ENCODE measurements at regions not wholly inside any gene's neighbourhood (a gene's known extent, or its start where the extent isn't known, plus 50 kb on each side); places are given as distances from the start of the nearest gene placed in this dataset.

- TF ChIP-seq POU2F2 (IDR thresholded peaks at IDR 0.05; ENCODE audit: low read depth, low read length), result no peak
- no peak for TF ChIP-seq TAF1 (IDR thresholded peaks at IDR 0.05; ENCODE audit: low read depth, low read length)
- no peak for TF ChIP-seq SPI1 (IDR thresholded peaks at IDR 0.05; ENCODE audit: low read depth, low read length)
- no peak for TF ChIP-seq POLR2A (IDR thresholded peaks at IDR 0.05; ENCODE audit: low read depth, low read length)
- TF ChIP-seq PAX5 (IDR thresholded peaks at IDR 0.05; ENCODE audit: insufficient read depth, low read length, severe bottlenecking), result no peak
- DNase-seq (ENCODE audit: insufficient read length, low spot score), result no peak
- no peak for FAIRE-seq
Observed at GRCh38 chr4:138858419-138858818, 157.2 kb upstream of the NOCT start.

- no peak for FAIRE-seq
- DNase-seq (ENCODE audit: insufficient read length, low spot score), result no peak
- no peak for TF ChIP-seq TAF1 (IDR thresholded peaks at IDR 0.05; ENCODE audit: low read depth, low read length)
- no peak for TF ChIP-seq POU2F2 (IDR thresholded peaks at IDR 0.05; ENCODE audit: low read depth, low read length)
- TF ChIP-seq POLR2A (IDR thresholded peaks at IDR 0.05; ENCODE audit: low read depth, low read length), result no peak
- no peak for TF ChIP-seq PAX5 (IDR thresholded peaks at IDR 0.05; ENCODE audit: insufficient read depth, low read length, severe bottlenecking)
- no peak for TF ChIP-seq SPI1 (IDR thresholded peaks at IDR 0.05; ENCODE audit: low read depth, low read length)
- TF ChIP-seq POLR2AphosphoS5 (IDR thresholded peaks at IDR 0.05; ENCODE audit: low read depth, low read length), result no peak
Observed at GRCh38 chr4:138857416-138857815, 158.2 kb upstream of the NOCT start.

GRCh38 chr4:138852681-138853080, 162.9 kb upstream of the NOCT start:
- FAIRE-seq (no peak), DNase-seq (ENCODE audit: insufficient read length, low spot score) (no peak)
- no peak for TF ChIP-seq PAX5 (IDR thresholded peaks at IDR 0.05; ENCODE audit: insufficient read depth, low read length, severe bottlenecking)
- TF ChIP-seq POLR2AphosphoS5 (IDR thresholded peaks at IDR 0.05; ENCODE audit: low read depth, low read length), result no peak
- no peak for TF ChIP-seq POU2F2 (IDR thresholded peaks at IDR 0.05; ENCODE audit: low read depth, low read length)
- no peak for TF ChIP-seq POLR2A (IDR thresholded peaks at IDR 0.05; ENCODE audit: low read depth, low read length)
- TF ChIP-seq TAF1 (IDR thresholded peaks at IDR 0.05; ENCODE audit: low read depth, low read length), result no peak
- no peak for TF ChIP-seq SPI1 (IDR thresholded peaks at IDR 0.05; ENCODE audit: low read depth, low read length)

GRCh38 chr4:138851391-138852335, 163.9 kb upstream of the NOCT start:
- no peak for DNase-seq (ENCODE audit: insufficient read length, low spot score)
- no peak for TF ChIP-seq PAX5 (IDR thresholded peaks at IDR 0.05; ENCODE audit: insufficient read depth, low read length, severe bottlenecking)
- no peak for TF ChIP-seq TAF1 (IDR thresholded peaks at IDR 0.05; ENCODE audit: low read depth, low read length)
- no peak for TF ChIP-seq POU2F2 (IDR thresholded peaks at IDR 0.05; ENCODE audit: low read depth, low read length)
- no peak for TF ChIP-seq POLR2A (IDR thresholded peaks at IDR 0.05; ENCODE audit: low read depth, low read length)
- TF ChIP-seq POLR2AphosphoS5 (IDR thresholded peaks at IDR 0.05; ENCODE audit: low read depth, low read length), result no peak
- TF ChIP-seq SPI1 (IDR thresholded peaks at IDR 0.05; ENCODE audit: low read depth, low read length), result no peak
- FAIRE-seq, result no peak

- DNase-seq (ENCODE audit: insufficient read length, low spot score) (no peak), FAIRE-seq (no peak)
- TF ChIP-seq POLR2A (IDR thresholded peaks at IDR 0.05; ENCODE audit: low read depth, low read length) (no peak), POU2F2 (IDR thresholded peaks at IDR 0.05; ENCODE audit: low read depth, low read length) (no peak), POLR2AphosphoS5 (IDR thresholded peaks at IDR 0.05; ENCODE audit: low read depth, low read length) (no peak), TAF1 (IDR thresholded peaks at IDR 0.05; ENCODE audit: low read depth, low read length) (no peak)
Observed at GRCh38 chr4:138845664-138846063, 169.9 kb upstream of the NOCT start.

- FAIRE-seq, result no peak
- TF ChIP-seq POLR2A (IDR thresholded peaks at IDR 0.05; ENCODE audit: low read depth, low read length) (no peak), SPI1 (IDR thresholded peaks at IDR 0.05; ENCODE audit: low read depth, low read length) (no peak), PAX5 (IDR thresholded peaks at IDR 0.05; ENCODE audit: insufficient read depth, low read length, severe bottlenecking) (no peak), POLR2AphosphoS5 (IDR thresholded peaks at IDR 0.05; ENCODE audit: low read depth, low read length) (no peak), TAF1 (IDR thresholded peaks at IDR 0.05; ENCODE audit: low read depth, low read length) (no peak), POU2F2 (IDR thresholded peaks at IDR 0.05; ENCODE audit: low read depth, low read length) (no peak)
- DNase-seq (ENCODE audit: insufficient read length, low spot score), result no peak
Observed at GRCh38 chr4:138845054-138845453, 170.5 kb upstream of the NOCT start.

GRCh38 chr4:138843616-138844015, 172.0 kb upstream of the NOCT start:
- TF ChIP-seq TAF1 (IDR thresholded peaks at IDR 0.05; ENCODE audit: low read depth, low read length) (no peak), POLR2A (IDR thresholded peaks at IDR 0.05; ENCODE audit: low read depth, low read length) (no peak), SPI1 (IDR thresholded peaks at IDR 0.05; ENCODE audit: low read depth, low read length) (no peak), PAX5 (IDR thresholded peaks at IDR 0.05; ENCODE audit: insufficient read depth, low read length, severe bottlenecking) (no peak), POLR2AphosphoS5 (IDR thresholded peaks at IDR 0.05; ENCODE audit: low read depth, low read length) (no peak), POU2F2 (IDR thresholded peaks at IDR 0.05; ENCODE audit: low read depth, low read length) (no peak)
- FAIRE-seq (no peak), DNase-seq (ENCODE audit: insufficient read length, low spot score) (no peak)

- TF ChIP-seq POLR2AphosphoS5 (IDR thresholded peaks at IDR 0.05; ENCODE audit: low read depth, low read length), result no peak
- no peak for TF ChIP-seq POLR2A (IDR thresholded peaks at IDR 0.05; ENCODE audit: low read depth, low read length)
- no peak for TF ChIP-seq TAF1 (IDR thresholded peaks at IDR 0.05; ENCODE audit: low read depth, low read length)
- TF ChIP-seq SPI1 (IDR thresholded peaks at IDR 0.05; ENCODE audit: low read depth, low read length), result no peak
- TF ChIP-seq PAX5 (IDR thresholded peaks at IDR 0.05; ENCODE audit: insufficient read depth, low read length, severe bottlenecking), result no peak
- TF ChIP-seq POU2F2 (IDR thresholded peaks at IDR 0.05; ENCODE audit: low read depth, low read length), result no peak
- DNase-seq (ENCODE audit: insufficient read length, low spot score) (no peak), FAIRE-seq (no peak)
Observed at GRCh38 chr4:138841343-138841742, 174.2 kb upstream of the NOCT start.

- FAIRE-seq (no peak), DNase-seq (ENCODE audit: insufficient read length, low spot score) (no peak)
Observed at GRCh38 chr4:138838251-138838650, 177.3 kb upstream of the NOCT start.

More at GRCh38 chr4:138838251-138838650, 177.3 kb upstream of the NOCT start:
- TF ChIP-seq SPI1 (IDR thresholded peaks at IDR 0.05; ENCODE audit: low read depth, low read length) (no peak), TAF1 (IDR thresholded peaks at IDR 0.05; ENCODE audit: low read depth, low read length) (no peak), PAX5 (IDR thresholded peaks at IDR 0.05; ENCODE audit: insufficient read depth, low read length, severe bottlenecking) (no peak), POLR2A (IDR thresholded peaks at IDR 0.05; ENCODE audit: low read depth, low read length) (no peak), POU2F2 (IDR thresholded peaks at IDR 0.05; ENCODE audit: low read depth, low read length) (no peak), POLR2AphosphoS5 (IDR thresholded peaks at IDR 0.05; ENCODE audit: low read depth, low read length) (no peak)

All from GM12891 (cell line).